HG03442 (cell line): ENCODE measurements at regions not wholly inside any gene's neighbourhood (a gene's known extent, or its start where the extent isn't known, plus 50 kb on each side); places are given as distances from the start of the nearest gene placed in this dataset.

Source experiments
- ATAC-seq: cut with Tn5 transposase; IDR thresholded peaks from one replicate; pipeline ENCODE4 v1.9.1; 2021; ENCODE audit warnings: mild to moderate bottlenecking, moderate library complexity; ENCODE audit not compliant: unreplicated experiment

- ATAC-seq, result no peak
Measured at GRCh38 chr3:70393881-70394612, 81.6 kb upstream of the MDFIC2 start.

GRCh38 chr3:70392227-70392626 is 79.8 kb upstream of the MDFIC2 start:
- no peak for ATAC-seq

GRCh38 chr3:70387889-70388288 is 75.5 kb upstream of the MDFIC2 start:
- ATAC-seq, result no peak

GRCh38 chr3:70386846-70387245 is 74.4 kb upstream of the MDFIC2 start:
- no peak for ATAC-seq

- no peak for ATAC-seq
Measured at GRCh38 chr3:70386043-70386442, 73.6 kb upstream of the MDFIC2 start.

GRCh38 chr3:70383360-70383831 is 71.0 kb upstream of the MDFIC2 start:
- ATAC-seq, result peak; percentile 96

GRCh38 chr3:70374179-70374578 is 61.7 kb upstream of the MDFIC2 start:
- ATAC-seq, result no peak
